Caki2 (cell line): ENCODE measurements at regions not wholly inside any gene's neighbourhood (a gene's known extent, or its start where the extent isn't known, plus 50 kb on each side); places are given as distances from the start of the nearest gene placed in this dataset.

Source experiments
- DNase-seq: peaks from one replicate; pipeline ENCODE4 v3.0.0-alpha.2; 2015; ENCODE audit warnings: low read depth
- in situ Hi-C: cut with HindIII; loops from 2 replicates; pipeline ENCODE4 v1.10.0; 2016; ENCODE audit warnings: low sequenced_read_pairs, low pct_unique_long_range_greater_than_20kb, mixed read lengths

DNA sequence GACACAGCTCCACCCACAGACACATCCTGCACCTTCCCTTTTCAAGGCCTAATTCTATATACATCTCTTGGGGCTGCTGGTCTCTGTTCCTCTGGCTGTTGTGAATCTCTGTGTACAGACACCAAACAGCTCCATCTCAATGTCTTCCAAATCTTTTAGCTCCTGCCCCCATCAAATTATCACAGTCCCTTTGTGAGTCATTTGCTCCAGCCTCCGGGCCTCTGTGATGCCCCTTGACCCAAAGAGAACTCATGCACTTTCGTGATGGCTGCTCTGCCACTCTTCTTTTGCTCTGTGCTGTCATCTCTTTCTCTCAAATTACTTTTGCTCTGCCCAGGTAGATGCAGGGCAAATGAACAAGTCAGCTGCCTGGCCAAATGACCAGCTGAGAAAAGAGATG, 369.0 kb upstream of the CDIN1 start:
- in situ Hi-C loops, result no loop called here
- DNase-seq, result no peak

DNA sequence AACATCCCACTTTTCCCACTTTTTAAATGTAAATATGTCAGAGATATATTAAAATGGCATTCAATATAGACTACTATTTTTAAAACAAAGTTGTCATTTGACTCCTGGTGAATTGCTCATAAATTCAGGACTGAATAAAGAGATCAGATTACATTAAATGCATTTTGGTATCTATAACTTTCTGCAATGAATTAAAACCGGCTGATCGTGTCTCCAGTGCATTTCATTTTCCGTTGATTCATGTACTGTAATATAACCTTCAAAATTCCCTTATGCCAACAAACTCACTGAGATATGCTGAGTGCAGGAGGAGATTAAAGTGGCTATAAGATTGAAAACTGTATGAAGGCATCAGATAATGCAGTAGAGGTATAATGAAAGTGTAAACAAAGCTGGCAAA, 361.1 kb upstream of the CDIN1 start:
- in situ Hi-C loops, result no loop called here
- no peak for DNase-seq

DNA sequence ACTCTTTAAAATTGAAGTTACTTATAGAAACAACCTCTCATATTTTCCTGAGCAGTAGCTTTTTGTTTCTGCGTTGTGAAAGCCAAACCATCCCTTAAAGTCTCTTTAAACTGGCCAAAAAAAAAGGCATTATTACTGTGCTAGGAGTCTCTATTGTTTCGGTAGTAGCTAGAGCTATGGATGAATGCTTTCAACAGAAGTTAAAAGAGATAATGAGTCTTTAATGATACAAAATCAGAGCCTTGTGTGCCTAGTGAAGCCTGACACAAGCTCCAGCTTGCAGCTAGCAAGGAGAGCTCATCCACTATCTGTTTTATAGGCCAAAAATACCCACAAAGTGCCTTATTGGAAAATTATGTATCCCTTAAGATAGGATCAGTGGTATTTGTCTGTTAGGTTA, 360.4 kb upstream of the CDIN1 start:
- in situ Hi-C loops, result no loop called here
- no peak for DNase-seq

DNA sequence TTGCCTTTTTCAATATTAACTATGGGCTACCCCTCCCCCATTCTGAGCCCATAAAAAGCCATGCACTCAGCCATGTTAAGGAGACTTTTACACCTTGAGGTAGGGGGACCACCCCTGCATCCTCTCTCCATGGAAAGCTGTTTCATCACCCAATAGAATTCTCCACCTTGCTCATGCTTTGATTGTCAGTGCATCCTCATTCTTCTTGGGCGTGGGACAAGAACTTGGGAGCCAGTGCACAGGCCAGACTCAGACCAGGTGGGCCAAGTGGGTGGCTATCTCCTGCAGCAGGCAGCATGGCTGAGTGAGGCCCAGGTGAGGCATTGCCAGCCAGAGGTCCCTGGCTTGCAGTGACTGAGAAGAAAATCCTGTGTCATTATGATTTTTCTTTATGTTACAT, 357.4 kb upstream of the CDIN1 start:
- in situ Hi-C loops, result no loop called here

DNA sequence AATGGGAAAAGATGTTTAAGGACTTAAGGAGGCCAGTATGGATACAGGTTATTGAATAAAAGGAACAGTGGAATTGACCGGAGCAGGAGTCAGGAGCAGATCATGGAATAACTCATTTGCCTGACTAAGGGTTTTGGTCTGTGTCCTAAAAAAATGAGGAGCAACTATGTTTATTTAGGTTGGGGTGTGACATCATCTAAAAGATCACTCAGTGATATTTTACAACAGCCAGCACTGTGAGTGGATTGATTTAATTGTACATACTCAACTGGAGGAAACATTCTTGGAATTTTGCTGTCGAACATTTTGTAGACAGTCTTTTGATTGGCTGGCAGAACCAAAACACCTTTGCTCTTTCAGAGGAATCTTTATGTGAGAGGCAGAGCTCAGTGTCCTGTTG, 348.6 kb upstream of the CDIN1 start:
- in situ Hi-C loops, result no loop called here
- no peak for DNase-seq

More for the DNA sequence above, 357.4 kb upstream of the CDIN1 start:
- peak; percentile 13 for DNase-seq

DNA sequence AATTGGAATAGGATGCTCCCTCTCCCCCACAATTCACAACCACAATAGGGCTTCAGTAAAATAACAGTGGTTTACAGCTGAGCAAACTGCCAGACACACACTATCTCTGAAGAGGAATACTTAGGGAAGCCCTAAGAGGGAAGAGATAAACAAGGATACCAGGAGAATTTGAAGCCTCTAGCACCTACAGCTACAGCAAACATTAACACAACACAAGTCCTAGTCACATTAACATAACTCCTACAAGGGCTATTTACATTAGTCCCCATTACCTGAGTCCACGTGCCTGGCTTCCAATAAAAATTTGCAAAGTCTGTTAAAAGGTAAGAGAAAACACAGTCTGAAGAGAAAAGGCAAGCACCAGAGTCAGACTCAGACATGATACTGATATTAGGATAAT, 346.9 kb upstream of the CDIN1 start:
- in situ Hi-C loops, result no loop called here
- no peak for DNase-seq

DNA sequence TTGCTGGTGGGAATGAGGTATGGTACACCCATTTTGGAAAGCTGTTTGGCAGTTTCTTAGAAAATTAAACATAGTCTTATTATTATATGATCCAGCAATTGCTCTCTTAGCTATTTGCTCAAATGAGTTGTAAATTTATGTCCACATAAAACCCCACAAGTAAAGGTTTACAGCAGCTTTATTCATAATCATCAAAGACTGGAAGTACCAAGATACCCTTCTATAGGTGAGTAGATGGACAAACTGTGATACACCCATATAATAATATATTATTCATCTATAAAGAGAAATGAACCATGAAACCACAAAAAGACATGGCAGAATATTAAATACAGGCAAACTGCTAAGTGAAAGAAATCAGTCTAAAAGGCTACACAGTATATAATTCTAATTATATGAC, 344.7 kb upstream of the CDIN1 start:
- DNase-seq, result no peak
- in situ Hi-C loops, result no loop called here

DNA sequence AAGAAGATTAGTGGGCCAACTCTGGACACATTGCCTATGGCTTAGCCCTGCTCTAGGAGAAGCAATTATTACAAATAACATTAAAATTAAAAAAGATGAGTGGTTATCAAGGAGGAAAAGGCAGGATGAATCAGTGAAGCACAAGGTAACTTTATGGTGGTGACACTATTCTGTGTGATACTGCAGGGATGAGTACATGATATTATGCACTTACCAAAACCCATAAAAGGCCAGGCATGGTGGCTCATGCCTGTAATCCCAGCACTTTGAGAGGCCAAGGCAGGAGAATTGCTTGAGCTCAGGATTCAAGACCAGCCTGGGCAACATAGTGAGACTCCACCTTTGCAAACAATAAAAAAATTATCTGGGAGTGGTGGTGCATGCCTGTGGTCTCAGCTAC, 344.3 kb upstream of the CDIN1 start:
- in situ Hi-C loops, result no loop called here
- DNase-seq, result no peak

DNA sequence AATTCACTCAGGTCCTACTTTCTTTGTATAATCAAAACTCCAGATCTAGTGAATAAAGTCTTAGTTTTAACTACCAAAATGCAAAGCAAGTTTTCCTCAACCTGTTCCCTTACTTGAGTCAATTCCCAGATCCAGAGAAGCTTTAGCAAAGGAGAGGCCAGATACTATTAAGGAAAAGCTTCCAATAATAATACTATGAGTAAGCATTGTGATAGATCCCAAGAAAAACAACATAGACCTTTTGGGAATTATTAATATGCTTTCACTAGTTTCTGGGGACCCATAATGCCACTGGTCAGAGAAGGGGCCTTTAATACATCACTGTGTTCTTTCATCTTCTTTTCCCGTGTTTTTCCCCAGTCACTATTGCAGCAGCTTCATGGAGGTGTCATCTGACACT, 339.9 kb upstream of the CDIN1 start:
- in situ Hi-C loops, result no loop called here

DNA sequence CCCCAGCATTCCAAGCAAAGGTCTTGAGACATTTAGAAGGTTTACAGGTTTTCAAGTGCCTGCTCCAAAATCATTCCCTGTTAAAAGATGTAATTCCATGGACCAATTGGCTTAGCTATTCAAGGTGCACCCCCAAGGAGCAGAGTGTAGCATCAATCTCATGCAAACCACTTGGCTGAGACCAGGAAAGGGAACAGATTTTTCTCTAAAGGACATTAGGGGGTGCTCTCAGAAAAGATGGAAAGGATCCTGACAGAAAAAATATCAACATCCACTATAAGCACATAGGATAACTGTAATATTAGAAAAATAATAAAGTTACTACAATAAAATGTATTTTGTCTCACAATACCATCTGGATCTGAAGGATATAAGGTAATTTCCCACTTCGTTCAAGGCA, 328.0 kb upstream of the CDIN1 start:
- in situ Hi-C loops, result no loop called here
- no peak for DNase-seq

More for the DNA sequence above, 339.9 kb upstream of the CDIN1 start:
- no peak for DNase-seq

DNA sequence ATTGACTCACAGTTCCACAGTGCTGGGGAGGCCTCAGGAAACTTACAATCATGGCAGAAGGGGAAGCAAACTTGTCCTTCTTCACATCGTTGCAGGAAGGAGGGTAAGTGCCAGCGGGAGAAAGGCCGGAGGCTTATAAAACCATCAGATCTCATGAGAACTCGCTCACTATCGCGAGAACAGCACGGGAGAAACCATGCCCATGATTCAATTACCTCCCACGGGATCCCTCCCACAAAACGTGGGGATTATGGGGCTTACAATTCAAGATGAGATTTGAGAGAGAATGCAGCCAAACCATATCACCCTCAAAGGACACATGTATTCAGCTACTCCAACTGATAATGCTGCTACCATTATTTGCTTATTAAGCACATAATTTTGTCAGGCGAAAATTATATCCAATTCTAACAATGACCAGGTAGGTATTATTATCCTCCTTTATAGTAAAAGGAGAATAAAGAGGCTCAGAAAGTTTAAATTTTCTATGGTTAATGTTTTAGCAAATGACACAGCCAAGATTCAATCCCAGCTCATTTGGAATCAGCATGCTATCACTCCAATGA, 327.2 kb upstream of the CDIN1 start:
- in situ Hi-C loops, result no loop called here
- DNase-seq, result no peak

DNA sequence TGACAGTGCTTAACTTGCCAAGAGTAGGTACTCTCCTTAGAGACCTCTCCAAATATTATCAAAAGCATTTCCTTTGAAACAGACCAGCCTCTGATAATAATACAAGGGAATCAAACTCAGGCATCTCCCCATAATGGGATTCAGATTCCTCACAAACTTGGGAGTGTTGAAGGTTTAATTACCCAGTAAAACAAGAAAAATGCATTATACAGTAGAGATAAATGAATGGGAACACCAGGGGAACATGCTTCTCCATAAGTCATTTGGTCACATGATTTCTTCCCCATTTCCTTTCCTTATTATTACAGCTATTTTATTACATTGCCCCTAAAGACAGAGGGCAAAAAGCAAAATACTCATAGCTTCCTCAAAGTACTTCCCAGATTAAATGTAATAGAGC, 325.0 kb upstream of the CDIN1 start:
- no peak for DNase-seq

DNA sequence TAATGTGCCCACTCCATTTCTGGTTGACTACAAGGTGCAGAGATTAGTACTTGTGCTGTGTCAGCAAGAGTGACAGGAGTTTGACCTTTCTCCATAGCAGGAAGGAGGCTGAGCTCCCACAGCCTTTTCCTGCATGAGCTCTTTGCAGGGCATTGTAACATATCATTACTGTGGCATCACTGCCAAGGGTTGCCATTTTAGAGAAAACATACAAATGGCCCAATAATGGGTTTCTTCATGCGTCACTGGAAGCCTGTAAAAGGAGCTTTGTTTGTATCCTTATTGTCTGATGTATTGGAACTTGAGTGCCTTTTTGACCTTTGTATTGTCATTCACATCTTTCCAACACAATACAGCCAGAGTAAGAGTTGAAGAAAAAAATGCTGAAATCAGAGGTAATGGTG, 323.0 kb upstream of the CDIN1 start:
- in situ Hi-C loops, result no loop called here

More for the DNA sequence above, 325.0 kb upstream of the CDIN1 start:
- in situ Hi-C loops, result no loop called here

DNA sequence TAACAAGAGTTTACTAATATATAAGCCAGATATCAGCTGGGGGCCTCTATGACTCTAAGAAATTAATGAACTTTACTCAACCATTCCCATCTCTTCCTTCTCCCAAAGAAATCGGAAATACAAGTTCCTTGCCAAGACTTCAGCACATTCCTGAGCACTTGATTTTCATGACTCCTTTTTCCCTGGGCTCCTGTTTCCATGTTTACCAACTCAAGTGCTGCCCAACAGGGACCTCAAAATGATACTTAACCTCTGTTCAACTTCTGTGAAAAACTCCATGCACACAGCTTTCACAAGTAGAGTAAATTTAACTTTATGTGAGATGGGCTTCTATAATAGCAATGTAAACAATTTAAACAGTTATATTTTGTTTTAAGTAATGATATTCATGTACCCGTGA, 315.8 kb upstream of the CDIN1 start:
- no peak for DNase-seq
- in situ Hi-C loops, result no loop called here

More for the DNA sequence above, 323.0 kb upstream of the CDIN1 start:
- no peak for DNase-seq

DNA sequence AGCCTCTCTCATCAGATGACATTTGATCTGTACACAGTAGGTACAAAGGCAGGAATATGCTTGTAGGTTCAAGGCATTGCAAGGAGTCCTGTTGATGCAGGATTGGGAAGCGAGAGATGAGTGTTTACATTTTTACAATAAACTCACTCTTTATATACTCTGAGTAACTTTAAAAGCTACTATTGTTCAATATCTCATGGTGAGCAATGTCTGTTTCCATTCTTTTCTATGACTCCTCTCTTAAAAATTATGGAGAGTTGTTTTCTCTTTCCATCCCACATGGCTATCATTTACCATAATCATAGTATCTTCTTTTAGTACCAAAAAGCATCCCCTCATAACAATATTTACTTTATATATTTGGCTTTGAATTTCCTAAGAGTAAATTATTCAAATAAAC, 314.0 kb upstream of the CDIN1 start:
- DNase-seq, result no peak
- in situ Hi-C loops, result no loop called here

DNA sequence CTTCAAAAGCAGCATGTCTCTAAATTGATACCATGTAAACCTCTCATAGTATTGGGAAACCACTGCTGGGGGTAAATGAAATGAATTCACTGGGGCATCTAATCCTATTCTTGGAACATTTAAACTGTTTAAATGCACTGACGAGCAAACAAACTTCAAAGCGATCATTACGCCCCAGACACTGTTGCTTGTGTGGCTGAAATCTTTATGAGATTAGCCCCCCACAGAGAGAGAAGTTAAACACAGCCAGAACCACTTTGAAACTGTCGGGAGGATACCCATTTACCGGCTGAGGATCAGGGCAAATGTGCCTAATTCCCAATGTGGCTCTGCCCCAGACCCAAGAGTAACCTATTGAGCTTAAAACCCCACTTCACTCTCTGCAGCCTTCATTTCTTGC, 308.4 kb upstream of the CDIN1 start:
- DNase-seq, result no peak

DNA sequence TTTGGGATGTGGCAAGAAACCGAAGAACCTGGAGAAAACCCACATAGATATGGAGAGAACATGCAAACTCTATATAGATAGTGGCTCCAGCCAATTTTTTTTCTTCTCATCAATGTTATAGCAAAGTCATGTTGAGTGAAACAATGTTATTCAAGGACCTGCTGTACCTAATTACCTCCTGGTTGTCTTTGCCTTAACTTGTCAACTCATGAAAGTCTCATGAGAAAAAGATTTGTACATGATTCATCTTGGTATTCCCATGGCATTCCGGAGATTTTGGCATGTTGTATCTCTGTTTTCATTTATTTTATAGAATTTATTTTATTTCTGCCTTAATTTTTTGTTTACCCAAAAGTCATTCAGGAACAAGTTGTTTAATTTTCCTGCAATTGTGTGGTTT, 303.8 kb upstream of the CDIN1 start:
- no peak for DNase-seq
- in situ Hi-C loops, result no loop called here

More for the DNA sequence above, 308.4 kb upstream of the CDIN1 start:
- in situ Hi-C loops, result no loop called here

DNA sequence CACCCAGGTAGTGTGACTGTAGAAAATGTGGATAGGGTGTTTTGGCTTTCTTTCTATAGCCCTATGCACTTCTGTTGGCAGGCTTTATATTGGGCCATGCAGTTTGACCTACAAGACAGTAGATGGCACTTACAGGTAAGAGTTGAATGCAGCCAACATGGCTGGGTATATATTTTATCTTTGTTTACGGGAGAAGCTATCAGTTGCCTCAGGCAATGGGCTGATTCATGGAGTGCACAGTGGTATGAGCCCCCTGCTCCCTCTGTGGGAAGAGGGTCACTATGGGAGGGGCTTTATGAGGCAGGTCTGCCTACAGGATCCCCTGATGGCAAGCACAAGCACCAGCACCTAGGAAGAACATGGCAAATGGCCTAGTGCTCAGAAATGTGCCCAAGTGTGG, 301.2 kb upstream of the CDIN1 start:
- in situ Hi-C loops, result no loop called here
- peak; percentile 41 for DNase-seq

DNA sequence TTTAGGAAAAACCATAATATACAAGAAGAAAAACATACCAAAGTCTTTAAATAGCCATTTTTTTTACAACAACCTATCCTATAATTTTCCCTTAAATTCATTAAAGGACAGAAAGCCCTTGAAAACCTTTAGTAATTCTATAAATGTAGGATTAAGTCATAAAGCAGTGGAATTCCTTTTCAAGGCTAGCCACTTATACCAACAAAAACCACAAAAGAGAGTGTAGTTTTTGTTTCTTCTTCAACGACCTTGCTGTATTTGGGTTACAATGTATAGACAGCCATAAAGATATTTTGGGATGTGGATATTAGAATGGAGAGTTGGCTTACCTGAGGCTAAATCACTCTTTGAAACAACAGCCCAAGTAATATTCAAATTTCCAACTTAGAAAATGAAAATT, 296.6 kb upstream of the CDIN1 start:
- DNase-seq, result no peak
- in situ Hi-C loops, result no loop called here

DNA sequence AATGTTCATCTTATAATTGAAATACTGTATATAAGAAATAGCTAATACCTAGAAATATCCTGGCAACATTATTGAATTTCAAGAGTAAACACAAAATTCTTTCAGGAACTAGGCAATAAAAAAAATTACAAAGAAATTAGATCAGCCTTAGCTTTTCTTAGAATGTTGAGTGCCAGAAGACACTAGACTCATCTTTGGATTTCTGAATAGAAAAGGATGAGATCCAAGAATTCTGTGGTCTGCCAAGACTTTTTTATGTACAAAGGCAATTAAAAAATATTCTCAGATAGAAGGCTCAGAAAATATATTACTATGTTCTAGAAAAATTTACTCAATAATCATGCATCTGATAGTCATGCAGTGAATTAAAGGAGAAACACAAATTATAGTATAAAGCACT, 294.5 kb upstream of the CDIN1 start:
- in situ Hi-C loops, result no loop called here

DNA sequence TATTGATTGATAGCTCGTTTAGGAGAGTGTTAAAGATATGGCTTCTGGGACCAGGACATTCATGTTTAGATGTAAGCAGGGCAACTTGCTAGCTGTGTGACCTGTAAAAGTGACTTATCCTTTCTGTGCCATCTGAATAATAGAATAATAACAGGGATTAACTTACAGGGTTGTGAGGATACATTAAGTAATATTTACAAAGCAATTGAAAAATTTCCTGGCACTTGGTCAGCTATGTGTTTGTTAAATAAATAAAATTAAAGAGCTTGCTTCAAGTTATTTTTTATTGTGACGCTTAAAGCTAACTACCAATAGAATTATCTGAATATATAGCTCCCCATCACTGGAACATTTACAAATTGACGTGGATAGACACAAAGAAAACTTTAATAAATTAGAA, 287.9 kb upstream of the CDIN1 start:
- DNase-seq, result no peak
- in situ Hi-C loops, result no loop called here

More for the DNA sequence above, 294.5 kb upstream of the CDIN1 start:
- DNase-seq, result no peak
